ENCODE measurements at regions not wholly inside any gene's neighbourhood (a gene's known extent, or its start where the extent isn't known, plus 50 kb on each side); places are given as distances from the start of the nearest gene placed in this dataset.

DNA sequence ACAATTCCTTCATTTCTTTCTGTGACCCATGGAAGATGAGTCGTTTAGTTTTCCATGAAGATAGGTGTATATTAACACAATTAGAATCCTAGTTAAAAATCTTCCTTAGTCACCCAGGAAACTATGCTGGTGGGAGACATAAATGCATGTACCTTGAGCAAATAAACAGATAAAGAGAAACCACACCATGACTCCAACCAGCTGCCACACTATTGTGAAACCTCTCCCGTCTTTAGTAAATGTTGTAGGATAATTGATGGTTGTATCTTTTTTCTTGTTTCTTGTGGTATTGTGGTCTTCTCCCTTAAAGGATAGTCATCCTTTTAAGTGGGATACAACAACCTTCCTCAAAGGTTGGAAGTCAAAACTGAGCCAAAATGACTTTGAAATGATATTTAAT, 103.8 kb upstream of the LEF1 start:
- no peak for DNase-seq (ENCODE audit: low spot score)

DNA sequence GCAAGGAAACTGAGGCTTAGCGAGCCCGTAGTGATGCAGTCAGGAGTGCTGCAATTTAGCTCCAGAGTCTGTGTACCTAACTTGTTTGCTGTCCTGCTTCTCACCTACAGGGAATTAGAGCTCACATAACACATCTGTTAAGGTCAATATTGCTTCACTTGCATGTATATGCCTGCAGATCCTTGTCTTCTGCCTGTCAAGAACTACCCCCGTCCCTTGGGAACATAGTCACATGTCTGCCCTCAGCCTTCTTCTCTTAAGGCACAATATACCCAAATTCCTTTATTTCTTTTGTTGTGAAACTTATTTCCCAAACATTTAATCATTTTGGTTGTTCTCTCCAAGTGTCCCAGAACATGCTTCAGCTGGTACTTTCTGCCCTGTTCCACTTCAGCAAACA, 103.3 kb upstream of the LEF1 start:
- no peak for DNase-seq (ENCODE audit: low spot score)

DNA sequence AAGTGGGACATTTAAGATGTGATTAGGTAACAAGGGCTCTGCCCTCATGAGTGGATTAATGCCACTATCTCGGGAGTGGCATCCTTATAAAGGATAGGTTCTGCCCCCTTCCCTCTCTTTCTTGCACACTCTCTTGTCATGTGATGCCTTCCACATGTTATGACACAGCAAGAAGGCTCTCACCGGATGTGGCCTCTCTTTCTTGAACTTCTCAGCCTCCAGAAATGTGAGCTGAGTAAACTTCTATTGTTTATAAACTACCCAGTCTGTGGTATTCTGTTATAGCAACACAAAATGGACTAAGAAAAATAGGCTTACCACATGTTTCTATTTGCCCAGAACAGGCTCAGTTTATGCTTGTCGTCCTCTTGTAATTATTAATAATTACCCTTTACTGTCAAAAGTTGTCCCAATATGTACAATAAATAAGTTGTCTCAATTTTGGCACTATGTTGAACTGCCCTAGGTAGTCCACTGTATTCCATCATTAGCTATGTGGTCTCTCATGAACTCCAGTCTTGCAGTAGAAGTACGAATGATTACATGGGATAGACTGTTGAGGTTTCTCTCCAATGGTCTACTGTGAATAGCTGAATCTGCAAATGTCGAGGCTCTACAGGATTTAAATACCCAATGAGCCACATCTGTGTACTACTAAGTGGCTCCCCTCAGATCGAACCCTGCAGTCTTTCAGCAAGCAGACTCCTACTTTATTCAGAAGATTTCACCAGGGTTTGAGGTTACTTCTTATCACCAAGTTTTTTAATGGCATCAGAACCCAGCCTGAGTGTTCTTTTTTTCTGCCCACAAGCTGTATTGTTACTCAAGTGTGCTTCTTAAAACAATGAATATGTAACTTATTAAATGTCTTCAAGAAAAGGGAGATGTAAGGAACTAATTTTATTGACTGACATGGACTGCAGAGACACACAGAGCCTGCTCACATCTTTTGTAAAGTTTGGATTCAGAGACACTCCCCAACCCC, 102.0 kb upstream of the LEF1 start:
- no peak for DNase-seq (ENCODE audit: low spot score)

DNA sequence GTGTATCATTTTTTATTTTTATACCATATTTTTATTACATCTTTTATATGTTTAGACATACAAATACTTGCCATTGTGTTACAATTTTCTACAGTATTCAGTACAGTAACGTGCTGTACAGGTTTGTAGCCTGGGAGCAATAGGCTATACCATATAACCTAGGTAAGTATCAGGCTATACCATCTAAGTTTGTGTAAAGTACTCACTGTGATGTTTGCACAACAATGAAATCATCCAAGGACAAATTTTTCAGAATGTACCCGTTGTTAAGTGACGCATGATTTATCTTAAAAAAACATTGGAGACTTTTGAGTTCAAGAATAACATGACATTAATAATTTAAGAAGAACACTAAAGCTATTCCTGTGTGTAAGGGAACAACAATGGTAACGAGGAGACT, 96.0 kb upstream of the LEF1 start:
- DNase-seq (ENCODE audit: low spot score), result no peak

DNA sequence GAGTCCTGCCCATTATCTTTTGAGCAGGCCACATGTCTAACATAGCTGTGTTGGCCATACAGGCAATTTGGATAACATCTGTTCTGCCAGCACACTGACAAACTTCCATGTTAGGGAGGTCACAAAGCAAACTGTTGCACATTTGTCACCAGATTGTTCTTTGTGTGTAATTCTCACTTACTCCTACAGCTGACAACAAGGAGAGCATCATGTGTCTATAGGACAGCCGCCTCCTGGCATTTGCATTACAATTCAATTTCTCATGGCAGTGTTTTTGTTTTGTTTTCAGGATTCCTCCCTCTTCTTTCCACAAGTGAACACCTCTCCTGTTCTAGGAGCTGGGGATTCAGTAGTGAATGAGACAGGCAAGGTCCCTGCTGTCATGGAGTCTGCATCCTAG, 94.3 kb upstream of the LEF1 start:
- no peak for DNase-seq (ENCODE audit: low spot score)

DNA sequence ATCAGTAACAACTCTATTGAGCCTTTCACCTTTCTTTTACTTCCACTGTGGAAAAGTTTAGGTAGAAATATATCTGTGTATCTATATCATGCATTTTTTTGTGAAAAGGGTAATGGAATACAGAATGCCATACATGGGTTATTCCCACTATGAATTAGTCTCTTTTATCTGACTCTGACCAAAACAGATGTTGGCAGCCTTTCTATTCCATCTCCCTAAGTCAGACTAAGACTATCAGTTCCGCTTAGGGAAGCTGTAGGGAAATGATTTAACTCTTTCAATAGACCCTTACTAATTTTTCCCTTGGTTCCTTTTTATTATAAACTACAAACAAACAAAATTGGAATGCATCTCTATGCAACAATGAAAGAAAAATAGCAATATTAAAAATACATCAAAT, 92.3 kb upstream of the LEF1 start:
- DNase-seq (ENCODE audit: low spot score), result no peak

DNA sequence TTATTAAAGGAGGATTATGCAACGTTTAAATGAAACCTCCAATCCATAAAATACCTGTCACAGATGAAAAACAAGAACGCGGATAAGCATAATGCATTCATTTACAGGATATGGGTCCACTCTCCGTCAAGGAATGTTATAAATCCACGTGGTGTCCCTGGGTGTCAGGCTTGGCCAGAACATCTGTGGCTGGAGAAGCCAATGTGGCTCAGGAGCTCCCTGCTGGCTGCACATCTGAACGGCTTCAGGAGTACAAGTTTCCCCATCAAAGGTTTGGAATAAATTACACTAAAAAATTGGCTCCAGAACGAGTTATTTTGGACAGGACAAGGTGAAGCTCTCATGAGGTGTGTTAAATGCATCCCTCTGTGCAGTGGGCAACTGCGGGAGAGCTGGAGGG, 87.8 kb upstream of the LEF1 start:
- DNase-seq (ENCODE audit: low spot score), result no peak

DNA sequence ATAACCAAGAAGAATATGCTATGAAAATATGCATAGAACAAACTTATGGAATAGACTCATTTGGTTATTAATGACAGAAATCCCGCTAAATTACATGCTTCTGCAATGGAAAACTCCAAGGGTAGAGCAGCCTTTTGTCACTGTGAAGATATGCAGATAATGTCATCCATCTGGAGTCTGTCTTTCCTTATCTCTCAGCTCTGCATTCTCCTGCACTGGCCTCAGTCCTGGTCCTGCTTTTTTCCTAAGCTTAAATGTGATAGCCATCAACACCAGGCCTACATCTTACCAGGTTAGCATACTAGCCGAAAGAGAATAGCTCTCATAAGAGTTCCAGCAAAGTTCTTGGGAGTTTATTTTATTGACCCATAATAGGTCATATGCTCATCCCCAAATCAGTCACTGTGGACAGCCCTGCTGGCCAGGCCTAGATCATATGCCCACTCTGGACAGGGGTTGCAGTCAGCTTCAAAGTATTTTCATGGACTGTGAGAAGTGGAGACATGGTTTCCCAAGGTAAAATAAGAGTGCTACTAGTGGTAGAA, 86.5 kb upstream of the LEF1 start:
- DNase-seq (ENCODE audit: low spot score), result no peak

DNA sequence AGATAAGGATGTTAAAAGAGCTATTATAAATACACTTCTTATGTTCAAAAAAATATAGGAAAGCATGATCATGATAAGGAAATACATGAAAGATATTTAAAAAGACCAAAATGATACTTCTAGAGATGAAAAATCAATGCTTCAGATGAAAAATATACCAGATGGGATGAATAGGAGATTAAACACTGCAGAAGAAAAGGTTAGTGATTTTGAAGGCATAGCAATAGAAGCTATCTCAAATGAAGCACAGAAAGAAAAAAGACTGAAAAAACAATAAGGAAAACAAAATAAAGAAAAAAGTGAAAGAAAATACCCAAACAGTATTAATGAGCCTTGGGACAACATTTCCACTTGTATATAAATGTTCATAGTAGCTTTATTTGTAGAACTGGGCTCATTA, 80.7 kb upstream of the LEF1 start:
- DNase-seq (ENCODE audit: low spot score), result no peak

DNA sequence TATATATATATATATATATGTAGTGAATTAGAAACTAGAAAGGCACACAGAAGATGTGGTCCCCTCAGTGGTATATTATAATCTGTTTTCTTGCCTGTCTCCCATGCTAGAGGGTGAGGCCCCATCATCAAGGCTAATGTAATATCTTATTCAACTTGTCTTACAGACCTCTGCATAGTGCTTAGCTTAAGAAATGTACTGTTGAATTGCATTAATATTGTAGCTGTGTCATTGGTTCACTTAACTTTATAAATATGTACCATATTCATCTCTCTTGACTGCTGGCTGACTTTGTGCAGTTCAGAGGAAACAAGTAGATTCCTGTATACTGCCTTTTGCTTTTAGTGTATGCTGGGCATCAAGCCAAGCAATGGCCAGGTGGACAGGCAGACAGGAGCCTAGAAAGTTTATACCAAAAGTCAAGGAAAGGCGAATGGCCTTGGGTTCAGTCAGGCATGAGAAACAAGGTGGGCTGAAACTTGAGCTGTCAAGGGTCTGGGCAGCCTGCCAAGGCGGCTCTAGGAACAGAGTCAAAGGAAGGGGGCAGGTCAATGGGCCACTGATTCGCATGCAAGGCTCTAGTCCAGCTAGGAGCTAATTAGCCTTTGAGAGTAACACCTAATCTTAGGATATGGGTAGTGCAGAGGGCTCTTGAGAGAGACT, 78.8 kb upstream of the LEF1 start:
- DNase-seq (ENCODE audit: low spot score), result no peak

DNA sequence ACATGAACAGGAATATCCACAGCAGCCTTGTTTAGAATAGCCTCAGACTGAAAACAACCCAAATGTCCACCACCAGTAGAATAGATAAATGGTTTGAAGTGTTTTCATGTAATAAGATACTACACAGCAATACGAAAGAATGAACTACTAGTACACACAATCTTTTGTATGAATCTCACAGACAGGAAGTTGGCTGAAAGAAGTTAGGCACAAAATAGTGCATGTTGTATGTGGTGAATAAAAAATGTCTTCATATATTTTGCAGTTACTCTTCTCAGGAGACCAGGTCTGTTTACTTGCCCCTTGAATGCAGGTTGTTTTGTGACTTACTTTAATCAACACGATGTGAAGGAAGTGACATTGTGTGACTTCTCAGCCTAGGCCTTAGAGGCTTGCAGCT, 75.9 kb upstream of the LEF1 start:
- no peak for DNase-seq (ENCODE audit: low spot score)

DNA sequence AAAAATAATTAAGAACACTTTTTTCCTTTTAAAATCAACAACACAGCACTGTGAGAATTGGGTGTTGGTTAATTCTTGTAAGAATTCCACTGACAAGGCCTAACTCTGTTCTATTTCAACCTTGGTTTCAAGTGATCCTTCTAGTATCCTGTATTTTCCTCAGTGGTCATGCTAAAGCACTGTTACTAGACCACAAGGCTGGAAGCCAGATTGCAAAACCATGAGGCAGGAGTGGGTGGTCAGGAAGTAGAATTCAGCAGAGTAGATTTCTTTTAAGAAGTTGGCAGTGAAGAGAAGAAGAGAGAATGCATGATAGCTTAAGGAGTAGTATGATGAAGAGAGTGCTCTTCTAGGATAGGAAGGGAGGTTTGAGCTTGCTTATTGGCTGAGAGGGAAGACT, 71.6 kb upstream of the LEF1 start:
- no peak for DNase-seq (ENCODE audit: low spot score)

DNA sequence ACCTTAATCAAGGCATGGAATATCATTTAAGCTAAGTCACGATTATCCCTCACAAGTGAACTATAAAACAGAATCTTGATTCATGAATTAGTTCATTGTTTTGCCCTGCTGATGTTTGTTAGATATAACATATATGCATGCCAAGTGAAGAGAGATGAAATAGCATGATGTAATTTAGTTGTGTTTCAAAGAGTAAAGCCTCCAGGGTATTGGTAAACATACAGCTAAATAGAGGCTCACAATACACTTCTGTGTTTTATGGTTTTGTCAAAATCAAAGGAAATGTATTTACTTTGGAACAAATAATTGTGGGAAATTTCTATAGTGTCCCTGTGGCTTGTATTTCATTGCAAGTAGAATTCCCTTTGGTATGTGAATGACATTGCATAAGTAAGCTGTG, 69.0 kb upstream of the LEF1 start:
- no peak for DNase-seq (ENCODE audit: low spot score)

DNA sequence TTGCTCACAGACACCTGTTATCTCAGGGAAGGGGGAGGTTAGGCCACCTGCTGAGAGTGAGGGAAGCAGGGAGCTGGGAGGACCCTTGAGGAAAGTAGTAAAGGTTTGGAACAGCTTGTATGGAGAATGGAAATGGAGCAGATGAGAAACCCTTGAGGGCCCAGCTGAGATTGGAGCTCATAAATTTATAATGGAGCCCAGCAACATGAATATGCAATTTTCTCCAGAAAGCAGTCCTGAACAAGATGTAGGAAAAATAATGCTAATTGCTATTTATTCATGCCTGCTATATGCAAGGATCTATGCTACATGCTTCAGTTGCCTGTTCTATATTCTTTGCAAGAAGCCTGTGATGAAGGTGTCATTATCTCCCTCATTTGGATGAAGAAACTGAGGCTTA, 67.5 kb upstream of the LEF1 start:
- no peak for DNase-seq (ENCODE audit: low spot score)

DNA sequence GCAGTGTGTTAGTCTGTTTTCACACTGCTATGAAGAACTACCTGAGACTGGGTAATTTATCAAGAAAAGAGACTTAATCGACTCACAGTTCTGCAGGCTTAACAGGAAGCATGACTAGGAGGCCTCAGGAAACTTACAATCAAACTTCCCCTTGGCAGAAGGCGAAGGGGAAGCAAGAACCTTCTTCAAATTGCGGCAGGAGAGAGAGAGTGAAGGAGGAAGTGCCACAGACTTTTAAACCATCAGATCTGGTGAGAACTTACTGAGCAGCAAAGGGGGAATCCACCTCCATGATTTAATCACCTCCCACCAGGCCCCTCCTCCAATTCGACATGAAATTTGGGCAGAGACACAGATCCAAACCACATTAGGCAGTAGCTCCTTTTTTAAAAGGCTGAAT, 59.2 kb upstream of the LEF1 start:
- DNase-seq (ENCODE audit: low spot score), result no peak

DNA sequence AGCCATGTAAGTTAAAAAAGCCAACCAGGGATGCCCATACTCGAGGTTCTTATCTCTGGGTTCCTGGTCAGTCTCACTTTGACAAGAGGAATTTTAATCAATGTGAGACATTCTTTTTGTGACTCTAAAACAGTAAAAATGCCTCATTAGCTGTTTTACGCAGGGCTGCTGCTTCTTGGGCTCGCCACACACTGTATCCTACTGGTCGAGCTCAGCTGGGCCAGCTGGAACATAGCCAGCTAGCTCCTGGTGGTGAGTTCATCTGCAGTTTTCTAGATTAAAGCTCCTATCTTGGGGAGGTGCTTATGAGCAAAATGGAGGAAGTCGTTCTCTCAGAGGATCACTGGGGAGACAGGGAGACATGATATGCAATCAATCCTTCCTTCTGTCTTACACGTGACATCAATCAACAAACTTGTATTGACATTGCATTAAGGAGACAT, 55.9 kb upstream of the LEF1 start:
- no peak for DNase-seq (ENCODE audit: low spot score)

DNA sequence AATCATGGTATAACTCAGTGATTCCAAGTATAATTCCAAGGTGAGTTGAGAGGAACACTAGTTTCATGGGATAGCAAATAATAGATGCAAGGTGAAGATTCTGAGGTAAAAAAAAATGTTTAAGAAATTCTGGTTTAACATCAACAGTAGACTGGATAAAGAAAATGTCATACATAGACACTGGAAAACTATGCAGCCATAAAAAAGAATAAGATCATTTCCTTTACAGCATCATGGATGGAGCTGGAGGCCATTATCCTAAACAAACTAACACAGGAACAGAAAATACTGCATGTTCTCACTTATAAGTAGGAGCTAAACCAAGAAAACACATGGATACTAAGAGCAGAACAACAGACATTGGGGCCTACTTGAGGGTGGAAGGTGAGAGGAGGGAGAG, 54.6 kb upstream of the LEF1 start:
- DNase-seq (ENCODE audit: low spot score), result no peak

DNA sequence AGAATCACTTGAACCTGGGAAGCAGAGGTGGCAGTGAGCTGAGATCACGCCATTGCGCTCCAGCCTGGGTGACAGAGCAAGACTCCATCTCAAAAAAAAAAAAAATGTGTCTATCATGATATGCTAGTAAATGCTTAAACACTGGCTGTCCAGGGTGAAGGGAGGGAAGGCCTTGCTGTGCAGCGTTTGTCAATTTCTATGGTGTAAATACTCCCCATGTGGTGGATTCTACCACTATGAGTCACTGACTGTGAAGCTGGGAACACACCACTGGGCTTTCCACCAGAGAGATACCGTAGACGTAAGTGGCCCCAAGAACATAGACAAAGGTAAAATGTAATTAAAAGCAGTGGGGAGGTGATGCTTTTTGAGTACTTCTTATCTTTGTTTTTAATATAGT, 51.3 kb upstream of the LEF1 start:
- DNase-seq (ENCODE audit: low spot score), result no peak

Measured in CD4-positive, alpha-beta T cell treated with Interleukin-6 at 100 ng/mL for 8 hours (primary cell).